ENCODE measurements at regions not wholly inside any gene's neighbourhood (a gene's known extent, or its start where the extent isn't known, plus 50 kb on each side); places are given as distances from the start of the nearest gene placed in this dataset.

DNA sequence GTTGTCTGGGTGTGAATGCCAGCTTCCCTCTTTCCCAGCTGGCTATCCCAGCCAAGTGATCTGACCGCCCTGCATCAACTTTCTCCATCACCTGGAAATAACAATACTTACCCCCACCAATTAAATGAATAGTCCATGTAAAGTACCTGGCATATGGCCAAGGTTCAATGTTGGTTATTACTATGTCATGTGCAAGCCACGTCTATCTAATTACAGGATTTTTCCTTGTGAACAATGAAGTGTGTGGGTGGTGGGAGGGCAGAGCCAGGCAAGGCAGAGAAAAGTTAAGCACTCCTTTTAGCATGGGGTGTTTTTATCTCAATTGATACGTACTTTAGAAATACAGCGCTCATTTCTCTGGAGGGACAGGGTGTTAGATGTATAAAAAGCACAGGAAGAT lies 121.1 kb downstream of the NHLRC3 start:
- TF ChIP-seq ZFX (IDR thresholded peaks at IDR 0.05; ENCODE audit: borderline replicate concordance), result no peak
- TF ChIP-seq, protein P1, sequence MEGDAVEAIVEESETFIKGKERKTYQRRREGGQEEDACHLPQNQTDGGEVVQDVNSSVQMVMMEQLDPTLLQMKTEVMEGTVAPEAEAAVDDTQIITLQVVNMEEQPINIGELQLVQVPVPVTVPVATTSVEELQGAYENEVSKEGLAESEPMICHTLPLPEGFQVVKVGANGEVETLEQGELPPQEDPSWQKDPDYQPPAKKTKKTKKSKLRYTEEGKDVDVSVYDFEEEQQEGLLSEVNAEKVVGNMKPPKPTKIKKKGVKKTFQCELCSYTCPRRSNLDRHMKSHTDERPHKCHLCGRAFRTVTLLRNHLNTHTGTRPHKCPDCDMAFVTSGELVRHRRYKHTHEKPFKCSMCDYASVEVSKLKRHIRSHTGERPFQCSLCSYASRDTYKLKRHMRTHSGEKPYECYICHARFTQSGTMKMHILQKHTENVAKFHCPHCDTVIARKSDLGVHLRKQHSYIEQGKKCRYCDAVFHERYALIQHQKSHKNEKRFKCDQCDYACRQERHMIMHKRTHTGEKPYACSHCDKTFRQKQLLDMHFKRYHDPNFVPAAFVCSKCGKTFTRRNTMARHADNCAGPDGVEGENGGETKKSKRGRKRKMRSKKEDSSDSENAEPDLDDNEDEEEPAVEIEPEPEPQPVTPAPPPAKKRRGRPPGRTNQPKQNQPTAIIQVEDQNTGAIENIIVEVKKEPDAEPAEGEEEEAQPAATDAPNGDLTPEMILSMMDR (IDR thresholded peaks at IDR 0.05), result no peak
